GM12872 (cell line): ENCODE measurements at regions not wholly inside any gene's neighbourhood (a gene's known extent, or its start where the extent isn't known, plus 50 kb on each side); places are given as distances from the start of the nearest gene placed in this dataset.
A peak's percentile ranks its signal among the peaks of the same experiment; 100 is the strongest.

Source experiments
- TF ChIP-seq, protein P1 (sequence below): IDR thresholded peaks from 3 replicates; pipeline ENCODE4 v1.5.1; 2011; ENCODE audit warnings: low read depth, mild to moderate bottlenecking, low read length, moderate library complexity; ENCODE audit not compliant: insufficient read depth

DNA sequence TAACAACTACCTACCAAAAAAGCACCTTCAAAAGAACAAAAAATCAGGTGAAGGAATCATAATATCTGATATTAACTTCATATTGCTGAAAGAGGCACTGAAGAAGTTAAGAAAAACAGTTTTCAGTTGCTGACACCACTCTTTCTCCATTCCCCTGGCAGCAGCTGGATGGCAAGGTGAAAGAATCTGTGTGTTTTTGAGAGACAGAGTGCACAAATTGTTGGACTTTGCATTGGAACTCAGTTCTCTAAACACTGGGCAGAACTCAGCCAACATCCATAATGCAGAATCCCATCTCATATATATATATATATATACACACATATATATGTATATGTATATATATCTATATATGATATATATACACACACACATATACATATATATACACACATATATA is 408.3 kb upstream of the MAGEC2 start:
- TF ChIP-seq, protein P1, sequence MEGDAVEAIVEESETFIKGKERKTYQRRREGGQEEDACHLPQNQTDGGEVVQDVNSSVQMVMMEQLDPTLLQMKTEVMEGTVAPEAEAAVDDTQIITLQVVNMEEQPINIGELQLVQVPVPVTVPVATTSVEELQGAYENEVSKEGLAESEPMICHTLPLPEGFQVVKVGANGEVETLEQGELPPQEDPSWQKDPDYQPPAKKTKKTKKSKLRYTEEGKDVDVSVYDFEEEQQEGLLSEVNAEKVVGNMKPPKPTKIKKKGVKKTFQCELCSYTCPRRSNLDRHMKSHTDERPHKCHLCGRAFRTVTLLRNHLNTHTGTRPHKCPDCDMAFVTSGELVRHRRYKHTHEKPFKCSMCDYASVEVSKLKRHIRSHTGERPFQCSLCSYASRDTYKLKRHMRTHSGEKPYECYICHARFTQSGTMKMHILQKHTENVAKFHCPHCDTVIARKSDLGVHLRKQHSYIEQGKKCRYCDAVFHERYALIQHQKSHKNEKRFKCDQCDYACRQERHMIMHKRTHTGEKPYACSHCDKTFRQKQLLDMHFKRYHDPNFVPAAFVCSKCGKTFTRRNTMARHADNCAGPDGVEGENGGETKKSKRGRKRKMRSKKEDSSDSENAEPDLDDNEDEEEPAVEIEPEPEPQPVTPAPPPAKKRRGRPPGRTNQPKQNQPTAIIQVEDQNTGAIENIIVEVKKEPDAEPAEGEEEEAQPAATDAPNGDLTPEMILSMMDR = no peak

DNA sequence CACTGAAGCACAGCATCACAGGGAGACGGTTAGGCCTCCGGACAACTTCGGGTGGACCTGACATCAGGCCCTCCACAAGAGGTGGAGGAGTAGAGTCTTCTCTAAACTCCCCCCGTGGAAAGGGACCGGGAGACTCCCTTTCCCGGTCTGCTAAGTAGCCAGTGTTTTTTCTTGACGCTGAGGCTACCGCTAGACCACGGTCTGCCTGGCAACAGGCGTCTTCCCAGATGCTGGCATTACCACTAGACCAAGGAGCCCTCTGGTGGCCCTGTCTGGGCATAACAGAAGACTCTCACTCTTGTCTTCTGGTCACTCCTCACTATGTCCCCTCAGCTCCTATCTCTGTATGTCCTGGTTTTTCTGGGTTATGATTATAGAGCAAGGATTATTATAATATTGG is 401.5 kb upstream of the MAGEC2 start:
- TF ChIP-seq, protein P1 = 0 out of 3 replicates have a peak, but pooled peaks have one; percentile 7

DNA sequence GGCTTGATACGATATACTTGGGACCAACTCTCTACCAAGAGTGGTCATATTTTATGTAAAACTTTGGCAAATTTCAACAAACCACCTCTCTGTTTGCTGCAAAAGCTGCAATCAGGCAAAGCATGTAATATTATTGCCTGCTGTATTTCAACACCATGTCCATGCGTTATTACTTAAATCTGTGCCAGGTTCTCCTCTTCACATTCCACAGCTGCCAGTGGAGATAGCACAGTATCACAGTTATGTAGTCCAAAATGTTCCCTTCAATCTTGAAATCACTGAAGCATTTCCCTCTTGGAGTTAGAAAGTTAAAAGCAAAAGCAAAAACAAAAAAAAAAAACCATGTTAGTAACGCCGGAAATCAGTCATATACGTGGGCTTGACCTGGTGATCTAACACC is 396.7 kb upstream of the MAGEC2 start:
- TF ChIP-seq, protein P1 = no peak

DNA sequence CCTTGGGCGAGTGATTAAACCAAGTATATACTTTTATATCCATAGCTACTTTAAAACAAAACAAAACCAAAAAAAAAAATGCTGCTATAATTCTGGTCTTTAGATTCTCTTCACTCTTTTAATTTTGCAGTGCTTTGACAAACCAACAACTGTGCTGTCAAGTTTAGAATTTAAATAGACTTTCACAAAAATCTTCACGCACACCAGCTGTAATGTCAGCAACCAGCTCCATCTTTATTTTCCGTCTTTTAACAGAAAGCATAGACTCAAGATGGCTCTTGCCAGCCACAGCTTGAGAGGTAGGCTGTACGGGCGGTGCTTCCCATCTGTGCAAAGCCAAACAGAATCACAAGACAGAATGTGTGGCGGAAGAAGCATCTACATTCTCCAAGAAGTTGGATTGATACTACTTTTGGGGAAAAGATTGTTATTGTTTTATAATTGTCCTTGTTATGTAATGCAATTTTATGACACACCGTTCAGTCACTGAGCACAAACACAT is 388.3 kb upstream of the MAGEC2 start:
- TF ChIP-seq, protein P1 = no peak

DNA sequence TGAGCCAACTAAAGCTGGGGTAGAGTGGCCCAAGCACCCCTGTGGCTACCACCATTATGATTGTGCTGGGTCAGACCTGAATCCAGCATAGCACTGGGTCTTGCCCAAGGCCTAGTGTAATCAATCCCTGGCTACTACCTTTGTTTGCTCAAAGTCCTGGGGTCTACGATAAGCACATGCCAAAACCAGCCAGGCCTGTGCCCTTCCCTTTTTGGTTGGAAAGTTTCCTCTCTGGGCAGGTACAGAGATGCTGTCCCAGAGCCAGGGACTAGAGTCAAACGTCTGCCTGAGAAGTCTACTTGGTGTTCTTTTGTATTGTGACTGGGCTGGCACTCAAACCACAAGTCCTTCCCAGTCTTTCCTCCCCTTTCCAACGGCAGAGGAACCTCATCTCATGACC is 371.5 kb upstream of the MAGEC2 start:
- TF ChIP-seq, protein P1 = no peak

DNA sequence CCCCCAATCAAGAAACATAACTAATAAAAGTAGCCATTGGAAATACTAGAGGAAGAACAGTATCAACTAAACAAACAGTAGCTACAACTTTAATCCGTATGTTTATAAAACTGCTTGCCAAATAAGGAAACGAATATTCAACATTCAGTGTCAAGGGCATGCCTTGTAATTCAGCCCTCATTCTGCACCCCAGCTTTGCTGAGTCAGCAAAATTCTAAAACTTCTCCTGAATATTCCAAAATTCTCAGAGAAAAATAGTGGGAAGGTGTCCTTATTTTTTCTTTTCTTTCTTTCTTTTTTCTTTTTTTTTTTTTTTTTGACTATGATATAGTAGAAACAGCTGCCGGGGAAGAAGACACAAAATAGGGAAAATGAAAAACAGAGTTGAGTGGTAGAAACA is 344.8 kb upstream of the MAGEC2 start:
- TF ChIP-seq, protein P1 = no peak

DNA sequence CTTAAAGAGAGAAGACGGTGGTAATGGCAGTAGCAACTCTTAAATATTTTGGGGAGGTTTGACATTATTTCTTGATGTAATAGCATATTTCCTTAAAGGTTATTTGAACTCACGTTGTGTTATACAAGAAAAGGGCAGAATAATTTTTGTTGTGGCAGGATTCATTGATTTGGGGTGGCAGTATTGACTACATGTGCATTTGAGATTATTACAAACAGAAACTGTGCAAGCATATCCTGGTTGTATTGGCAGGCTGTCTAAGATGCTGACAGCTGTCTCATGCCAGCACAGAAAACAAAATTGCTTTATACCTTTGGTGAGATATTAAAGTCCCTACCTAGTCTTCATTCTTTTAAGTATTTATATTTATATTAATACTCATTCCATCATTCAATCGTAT is 300.7 kb upstream of the MAGEC2 start:
- TF ChIP-seq, protein P1 = no peak
